IPS-18a (cell line): ENCODE measurements at regions not wholly inside any gene's neighbourhood (a gene's known extent, or its start where the extent isn't known, plus 50 kb on each side); places are given as distances from the start of the nearest gene placed in this dataset.

Experiments
- H3K27ac ChIP-seq: one replicate; pipeline ENCODE4 v1.5.1; 2013; ENCODE audit warnings: low read length
- H3K27me3 ChIP-seq: one replicate; pipeline ENCODE4 v1.6.1; 2013; ENCODE audit warnings: mild to moderate bottlenecking, low read length; ENCODE audit not compliant: control insufficient read depth, insufficient read depth
- H3K36me3 ChIP-seq: one replicate; pipeline ENCODE4 v1.6.1; 2013; ENCODE audit warnings: low read depth, low read length; ENCODE audit not compliant: control insufficient read depth
- H3K4me1 ChIP-seq: one replicate; pipeline ENCODE4 v1.6.1; 2013; ENCODE audit warnings: low read depth, low read length; ENCODE audit not compliant: control insufficient read depth
- H3K4me3 ChIP-seq: one replicate; pipeline ENCODE4 v1.5.1; 2013; ENCODE audit warnings: low read length
- H3K9ac ChIP-seq: one replicate; pipeline ENCODE4 v1.6.1; 2013; ENCODE audit warnings: mild to moderate bottlenecking, low read length, moderate library complexity
- H3K9me3 ChIP-seq: one replicate; pipeline ENCODE4 v1.6.1; 2013; ENCODE audit warnings: low read depth, low read length; ENCODE audit not compliant: control insufficient read depth

- no peak overlapping the region for H3K27ac ChIP-seq
- no peak overlapping the region for H3K4me3 ChIP-seq
- no peaks in the 10 kb centered on the region for H3K9me3 ChIP-seq
- H3K4me1 ChIP-seq: no peaks in the 10 kb centered on the region
- no peaks in the 10 kb centered on the region for H3K36me3 ChIP-seq
- no peaks in the 10 kb centered on the region for H3K27me3 ChIP-seq
- no peak overlapping the region for H3K9ac ChIP-seq
Measured at GRCh38 chr20:59376109-59376841, 75.9 kb downstream of the EDN3 start.

GRCh38 chr20:59376998-59377397, 76.6 kb downstream of the EDN3 start:
- Histone ChIP-seq H3K4me3 (no peak overlapping the region), H3K27ac (no peak overlapping the region), H3K27me3 (no peaks in the 10 kb centered on the region), H3K36me3 (no peaks in the 10 kb centered on the region), H3K4me1 (no peaks in the 10 kb centered on the region), H3K9me3 (no peaks in the 10 kb centered on the region), H3K9ac (no peak overlapping the region)

- H3K4me3 ChIP-seq: no peak overlapping the region
- no peaks in the 10 kb centered on the region for H3K4me1 ChIP-seq
- no peaks in the 10 kb centered on the region for H3K9me3 ChIP-seq
- no peak overlapping the region for H3K27ac ChIP-seq
- H3K36me3 ChIP-seq: no peaks in the 10 kb centered on the region
- no peak overlapping the region for H3K9ac ChIP-seq
- H3K27me3 ChIP-seq: no peaks in the 10 kb centered on the region
Measured at GRCh38 chr20:59377842-59378241, 77.4 kb downstream of the EDN3 start.

- H3K27me3 ChIP-seq: no peaks in the 10 kb centered on the region
Measured at GRCh38 chr20:59378396-59378795, 78.0 kb downstream of the EDN3 start.

GRCh38 chr20:59378966-59379365, 78.6 kb downstream of the EDN3 start:
- Histone ChIP-seq H3K27ac (no peak overlapping the region), H3K36me3 (no peaks in the 10 kb centered on the region), H3K4me3 (no peak overlapping the region), H3K4me1 (no peaks in the 10 kb centered on the region), H3K9me3 (no peaks in the 10 kb centered on the region), H3K9ac (no peak overlapping the region), H3K27me3 (no peaks in the 10 kb centered on the region)

More at GRCh38 chr20:59378396-59378795, 78.0 kb downstream of the EDN3 start:
- no peaks in the 10 kb centered on the region for H3K9me3 ChIP-seq
- no peak overlapping the region for H3K27ac ChIP-seq
- H3K9ac ChIP-seq: no peak overlapping the region
- H3K36me3 ChIP-seq: no peaks in the 10 kb centered on the region
- no peaks in the 10 kb centered on the region for H3K4me1 ChIP-seq
- H3K4me3 ChIP-seq: no peak overlapping the region

- no peak overlapping the region for H3K27ac ChIP-seq
- no peaks in the 10 kb centered on the region for H3K4me1 ChIP-seq
- H3K36me3 ChIP-seq: no peaks in the 10 kb centered on the region
- no peak overlapping the region for H3K9ac ChIP-seq
- no peaks in the 10 kb centered on the region for H3K9me3 ChIP-seq
- H3K27me3 ChIP-seq: no peaks in the 10 kb centered on the region
- no peak overlapping the region for H3K4me3 ChIP-seq
Measured at GRCh38 chr20:59381689-59382088, 81.3 kb downstream of the EDN3 start.

GRCh38 chr20:59382157-59382725, 81.8 kb downstream of the EDN3 start:
- Histone ChIP-seq H3K4me1 (no peaks in the 10 kb centered on the region), H3K9ac (no peak overlapping the region), H3K27me3 (no peaks in the 10 kb centered on the region), H3K27ac (no peak overlapping the region), H3K36me3 (no peaks in the 10 kb centered on the region), H3K4me3 (no peak overlapping the region), H3K9me3 (no peaks in the 10 kb centered on the region)

- H3K36me3 ChIP-seq: no peaks in the 10 kb centered on the region
- no peak overlapping the region for H3K4me3 ChIP-seq
- no peak overlapping the region for H3K27ac ChIP-seq
- H3K9ac ChIP-seq: no peak overlapping the region
- H3K4me1 ChIP-seq: no peaks in the 10 kb centered on the region
- no peaks in the 10 kb centered on the region for H3K9me3 ChIP-seq
- no peaks in the 10 kb centered on the region for H3K27me3 ChIP-seq
Measured at GRCh38 chr20:59382907-59383306, 82.5 kb downstream of the EDN3 start.

- H3K27ac ChIP-seq: no peak overlapping the region
- no peaks in the 10 kb centered on the region for H3K36me3 ChIP-seq
- no peaks in the 10 kb centered on the region for H3K4me1 ChIP-seq
- no peak overlapping the region for H3K9ac ChIP-seq
- no peak overlapping the region for H3K4me3 ChIP-seq
- H3K27me3 ChIP-seq: no peaks in the 10 kb centered on the region
- H3K9me3 ChIP-seq: no peaks in the 10 kb centered on the region
Measured at GRCh38 chr20:59385038-59385437, 84.6 kb downstream of the EDN3 start.

GRCh38 chr20:59385480-59385879, 85.1 kb downstream of the EDN3 start:
- Histone ChIP-seq H3K36me3 (no peaks in the 10 kb centered on the region), H3K4me3 (no peak overlapping the region), H3K9me3 (no peaks in the 10 kb centered on the region), H3K9ac (no peak overlapping the region), H3K27ac (no peak overlapping the region), H3K27me3 (no peaks in the 10 kb centered on the region), H3K4me1 (no peaks in the 10 kb centered on the region)

GRCh38 chr20:59386809-59387208, 86.4 kb downstream of the EDN3 start:
- H3K9me3 ChIP-seq: no peaks in the 10 kb centered on the region
- no peak overlapping the region for H3K9ac ChIP-seq
- H3K4me3 ChIP-seq: no peak overlapping the region
- no peaks in the 10 kb centered on the region for H3K4me1 ChIP-seq
- H3K27ac ChIP-seq: no peak overlapping the region
- no peaks in the 10 kb centered on the region for H3K36me3 ChIP-seq
- no peaks in the 10 kb centered on the region for H3K27me3 ChIP-seq

GRCh38 chr20:59387891-59388290, 87.5 kb downstream of the EDN3 start:
- Histone ChIP-seq H3K9me3 (no peaks in the 10 kb centered on the region), H3K27me3 (no peaks in the 10 kb centered on the region)

More at GRCh38 chr20:59387891-59388290, 87.5 kb downstream of the EDN3 start:
- Histone ChIP-seq H3K4me3 (no peak overlapping the region), H3K36me3 (no peaks in the 10 kb centered on the region), H3K9ac (no peak overlapping the region), H3K27ac (no peak overlapping the region), H3K4me1 (no peaks in the 10 kb centered on the region)
